ENCODE measurements at regions not wholly inside any gene's neighbourhood (a gene's known extent, or its start where the extent isn't known, plus 50 kb on each side); places are given as distances from the start of the nearest gene placed in this dataset.
A peak's percentile ranks its signal among the peaks of the same experiment; 100 is the strongest.

DNA sequence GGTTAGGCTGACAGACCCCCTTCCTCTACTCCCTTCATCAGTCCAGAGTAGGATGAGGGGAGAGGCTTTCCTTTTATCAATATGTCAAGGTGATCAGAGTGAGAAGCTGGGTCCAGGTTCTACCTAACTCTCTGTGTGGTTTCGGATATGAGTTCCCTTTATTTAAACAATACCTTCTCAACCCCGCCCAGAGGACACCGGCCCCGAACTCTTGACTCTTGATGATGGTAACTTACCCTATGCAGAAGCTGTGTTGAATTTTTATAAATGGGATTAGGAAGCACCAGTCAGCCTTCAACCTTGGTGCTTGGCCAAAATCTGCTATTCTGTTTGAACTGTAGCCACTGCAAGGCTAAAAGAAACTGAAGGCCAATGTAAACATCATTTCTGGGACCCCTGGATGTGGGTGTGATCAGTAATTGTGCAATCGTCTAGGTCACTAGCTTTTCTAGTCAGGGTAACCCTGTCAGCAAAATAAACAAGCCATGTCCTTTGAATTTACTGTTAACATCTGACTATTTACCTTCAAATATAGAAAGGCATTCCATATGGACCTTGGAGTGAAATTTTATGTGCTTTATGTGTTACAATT is 398.3 kb downstream of the SEC16B start (continued):
- TF ChIP-seq ZNF609 (CRISPR knock-in tag; IDR thresholded peaks at IDR 0.05; ENCODE audit: borderline replicate concordance) (peak; percentile 83; the same call in 1 of the 2 replicates), POGZ (CRISPR knock-in tag; IDR thresholded peaks at IDR 0.05) (peak; percentile 88), TBX2 (CRISPR knock-in tag; IDR thresholded peaks at IDR 0.05; ENCODE audit: borderline replicate concordance) (peak; percentile 69; the same call in 1 of the 2 replicates), HNF1A (IDR thresholded peaks at IDR 0.05; ENCODE audit: low read depth) (peak; percentile 38; the same call in 1 of the 2 replicates), HNF1A (CRISPR knock-in tag; IDR thresholded peaks at IDR 0.05; ENCODE audit: borderline replicate concordance) (peak; percentile 82; the same call in 1 of the 2 replicates), NR2F6 (IDR thresholded peaks at IDR 0.05) (peak; percentile 87), NR2F6 (CRISPR knock-in tag; IDR thresholded peaks at IDR 0.05) (peak; percentile 84), ZNF317 (CRISPR knock-in tag; IDR thresholded peaks at IDR 0.05) (peak; percentile 99), MAFK (conservative IDR thresholded peaks at IDR 0.05 in 1 of 2, IDR thresholded peaks at IDR 0.05 in 1 of 2; ENCODE audit: low read length in 2 of 2) (peak; percentile 59 to 67), ZSCAN9 (CRISPR knock-in tag; IDR thresholded peaks at IDR 0.05; ENCODE audit: borderline replicate concordance) (no peak), SNAPC2 (CRISPR knock-in tag; IDR thresholded peaks at IDR 0.05) (peak; percentile 52; the same call in 1 of the 2 replicates), NR2F2 (IDR thresholded peaks at IDR 0.05; ENCODE audit: borderline replicate concordance, low read depth) (peak; percentile 86), TRAFD1 (CRISPR knock-in tag; IDR thresholded peaks at IDR 0.05; ENCODE audit: borderline replicate concordance) (no peak), MED1 (CRISPR knock-in tag; IDR thresholded peaks at IDR 0.05) (peak; percentile 88), ATF2 (CRISPR knock-in tag; IDR thresholded peaks at IDR 0.05) (peak; percentile 63), ZFP90 (CRISPR knock-in tag; IDR thresholded peaks at IDR 0.05; ENCODE audit: borderline replicate concordance) (peak; percentile 43), RARA (CRISPR knock-in tag; IDR thresholded peaks at IDR 0.05) (peak; percentile 86)

Data from HepG2 (cell line).